Endothelial cell (in vitro differentiated cells): ENCODE measurements at regions not wholly inside any gene's neighbourhood (a gene's known extent, or its start where the extent isn't known, plus 50 kb on each side); places are given as distances from the start of the nearest gene placed in this dataset.

Source experiments
- DNase-seq: peaks from one replicate; pipeline ENCODE4 v3.0.0; 2021; ENCODE audit warnings: low spot score
- H3K27ac Mint-ChIP-seq: one replicate; pipeline ENCODE4 v1.8.0; 2021; ENCODE audit warnings: mixed read lengths, inconsistent platforms; ENCODE audit not compliant: unreplicated experiment
- H3K27me3 Mint-ChIP-seq: one replicate; pipeline ENCODE4 v1.8.0; 2021; ENCODE audit warnings: mild to moderate bottlenecking, moderate library complexity, mixed read lengths, inconsistent platforms; ENCODE audit not compliant: unreplicated experiment
- H3K36me3 Mint-ChIP-seq: one replicate; pipeline ENCODE4 v1.8.0; 2021; ENCODE audit warnings: mild to moderate bottlenecking, low read depth, mixed read lengths, inconsistent platforms; ENCODE audit not compliant: unreplicated experiment
- H3K4me1 Mint-ChIP-seq: one replicate; pipeline ENCODE4 v1.8.0; 2021; ENCODE audit warnings: mild to moderate bottlenecking, mixed read lengths, inconsistent platforms; ENCODE audit not compliant: unreplicated experiment
- H3K4me3 Mint-ChIP-seq: one replicate; pipeline ENCODE4 v1.8.0; 2021; ENCODE audit warnings: mild to moderate bottlenecking, mixed read lengths, inconsistent platforms; ENCODE audit not compliant: unreplicated experiment
- H3K9me3 Mint-ChIP-seq: one replicate; pipeline ENCODE4 v1.8.0; 2021; ENCODE audit warnings: mixed read lengths, inconsistent platforms; ENCODE audit not compliant: unreplicated experiment
- TF ChIP-seq, protein P1 (sequence below): fragments of 200-600 bp; sonication (generic); IDR thresholded peaks from one replicate; pipeline ENCODE4 v1.5.0; 2021; ENCODE audit warnings: antibody characterized with exemption; ENCODE audit not compliant: unreplicated experiment

DNA sequence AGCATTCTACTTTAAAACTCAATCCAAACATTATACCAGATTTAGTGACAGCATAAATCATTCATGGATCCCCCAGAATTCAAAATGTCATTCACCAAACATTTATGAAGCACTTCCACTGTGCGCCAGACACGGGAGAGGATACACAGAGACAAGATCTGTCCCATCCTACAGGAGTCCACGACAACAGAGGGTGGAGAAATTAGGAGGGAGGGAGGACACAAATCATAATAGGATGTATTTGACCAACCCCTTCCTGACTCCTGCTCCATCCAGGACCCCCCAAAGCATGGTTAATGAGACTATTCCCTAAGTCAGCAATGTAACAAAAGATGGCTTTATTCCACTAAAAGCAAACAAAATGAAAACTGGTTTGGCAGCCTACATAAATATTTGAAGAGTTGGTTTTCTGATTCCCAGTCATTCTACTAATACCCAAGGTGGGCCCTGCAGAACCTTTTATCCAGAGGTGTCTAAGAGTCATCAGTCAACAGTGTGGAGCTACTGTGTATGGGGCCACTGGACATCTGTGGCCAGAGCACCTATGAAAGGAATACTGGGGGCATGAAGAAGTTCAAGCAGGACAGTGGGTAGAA is 62.8 kb upstream of the DOCK9 start:
- H3K27ac Mint-ChIP-seq = no peak overlapping the region

DNA sequence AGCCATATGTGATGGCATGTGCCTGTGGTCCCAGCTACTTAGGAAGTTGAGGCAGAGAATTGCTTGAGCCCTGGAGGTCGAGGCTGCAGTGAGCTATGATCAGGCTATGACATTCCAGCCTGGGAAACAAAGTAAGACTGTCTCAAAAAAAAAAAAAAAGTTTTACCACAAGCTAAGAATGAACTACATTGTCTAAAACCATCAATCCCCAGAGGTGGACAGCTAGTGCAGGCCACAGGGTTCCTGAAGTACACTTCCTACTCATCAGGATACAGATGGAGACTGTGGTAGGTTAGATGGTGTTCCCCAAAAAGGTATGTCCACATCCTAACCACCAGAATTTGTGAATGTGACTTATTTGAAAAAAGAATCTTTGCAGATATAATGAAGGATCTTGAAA is 63.5 kb upstream of the DOCK9 start:
- H3K27me3 Mint-ChIP-seq = peaks cover 4% of the 10 kb centered on the region
- no peak overlapping the region for H3K27ac Mint-ChIP-seq
- TF ChIP-seq, protein P1, sequence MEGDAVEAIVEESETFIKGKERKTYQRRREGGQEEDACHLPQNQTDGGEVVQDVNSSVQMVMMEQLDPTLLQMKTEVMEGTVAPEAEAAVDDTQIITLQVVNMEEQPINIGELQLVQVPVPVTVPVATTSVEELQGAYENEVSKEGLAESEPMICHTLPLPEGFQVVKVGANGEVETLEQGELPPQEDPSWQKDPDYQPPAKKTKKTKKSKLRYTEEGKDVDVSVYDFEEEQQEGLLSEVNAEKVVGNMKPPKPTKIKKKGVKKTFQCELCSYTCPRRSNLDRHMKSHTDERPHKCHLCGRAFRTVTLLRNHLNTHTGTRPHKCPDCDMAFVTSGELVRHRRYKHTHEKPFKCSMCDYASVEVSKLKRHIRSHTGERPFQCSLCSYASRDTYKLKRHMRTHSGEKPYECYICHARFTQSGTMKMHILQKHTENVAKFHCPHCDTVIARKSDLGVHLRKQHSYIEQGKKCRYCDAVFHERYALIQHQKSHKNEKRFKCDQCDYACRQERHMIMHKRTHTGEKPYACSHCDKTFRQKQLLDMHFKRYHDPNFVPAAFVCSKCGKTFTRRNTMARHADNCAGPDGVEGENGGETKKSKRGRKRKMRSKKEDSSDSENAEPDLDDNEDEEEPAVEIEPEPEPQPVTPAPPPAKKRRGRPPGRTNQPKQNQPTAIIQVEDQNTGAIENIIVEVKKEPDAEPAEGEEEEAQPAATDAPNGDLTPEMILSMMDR = no peak
- no peaks in the 10 kb centered on the region for H3K9me3 Mint-ChIP-seq
- H3K4me1 Mint-ChIP-seq = peaks cover 54% of the 10 kb centered on the region
- no peak overlapping the region for H3K4me3 Mint-ChIP-seq
- DNase-seq = no peak
- peaks cover 8% of the 10 kb centered on the region for H3K36me3 Mint-ChIP-seq

More for the DNA sequence above, 62.8 kb upstream of the DOCK9 start:
- H3K4me3 Mint-ChIP-seq = no peak overlapping the region
- no peak for DNase-seq
- H3K27me3 Mint-ChIP-seq = peaks cover 2% of the 10 kb centered on the region
- TF ChIP-seq, protein P1 = no peak
- no peaks in the 10 kb centered on the region for H3K9me3 Mint-ChIP-seq
- H3K36me3 Mint-ChIP-seq = peaks cover 13% of the 10 kb centered on the region
- peaks cover 51% of the 10 kb centered on the region for H3K4me1 Mint-ChIP-seq

DNA sequence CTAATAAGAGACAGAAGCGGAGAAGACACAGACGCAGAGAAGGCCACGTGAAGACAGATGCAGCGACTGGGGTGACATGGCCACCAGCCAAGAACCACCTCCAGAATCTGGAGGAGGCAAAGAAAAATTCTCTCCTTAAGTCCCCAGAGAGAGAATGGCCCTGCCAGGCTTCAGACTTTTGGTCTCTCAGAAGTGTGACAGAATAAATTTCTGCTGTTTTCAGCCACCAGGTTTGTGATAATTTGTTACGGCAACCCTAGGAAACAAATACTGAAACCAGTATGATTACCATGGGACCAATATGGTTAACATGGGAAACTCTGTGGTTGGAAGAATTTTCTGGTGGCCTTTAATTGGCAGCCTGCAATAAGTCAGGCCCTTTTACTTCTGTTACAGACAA is 63.9 kb upstream of the DOCK9 start:
- TF ChIP-seq, protein P1 = no peak
- Mint-ChIP-seq H3K4me1 (peaks cover 59% of the 10 kb centered on the region), H3K27ac (no peak overlapping the region), H3K9me3 (no peaks in the 10 kb centered on the region), H3K4me3 (no peak overlapping the region), H3K36me3 (peaks cover 8% of the 10 kb centered on the region), H3K27me3 (peaks cover 6% of the 10 kb centered on the region)
- no peak for DNase-seq

GRCh38 chr13:99042521-99043250 is 64.8 kb upstream of the DOCK9 start:
- TF ChIP-seq, protein P1 = no peak
- no peak for DNase-seq
- Mint-ChIP-seq H3K4me3 (no peak overlapping the region), H3K9me3 (no peaks in the 10 kb centered on the region), H3K36me3 (peaks cover 6% of the 10 kb centered on the region), H3K27me3 (peaks cover 6% of the 10 kb centered on the region), H3K27ac (peak overlapping the region; percentile 72), H3K4me1 (peaks cover 59% of the 10 kb centered on the region)

GRCh38 chr13:99043831-99044231 is 66.0 kb upstream of the DOCK9 start:
- Mint-ChIP-seq H3K27me3 (peaks cover 7% of the 10 kb centered on the region), H3K4me3 (no peak overlapping the region), H3K27ac (no peak overlapping the region), H3K9me3 (no peaks in the 10 kb centered on the region), H3K36me3 (peaks cover 7% of the 10 kb centered on the region), H3K4me1 (peaks cover 67% of the 10 kb centered on the region)
- TF ChIP-seq, protein P1 = no peak
- DNase-seq = no peak
